Parathyroid adenoma (tissue), 2 donors: ENCODE measurements at regions not wholly inside any gene's neighbourhood (a gene's known extent, or its start where the extent isn't known, plus 50 kb on each side); places are given as distances from the start of the nearest gene placed in this dataset.

Experiments used
- H2AFZ ChIP-seq: fragments of 300-600 bp; sonication (generic); one replicate; pipeline ENCODE4 v1.7.0; 2017; ENCODE audit warnings: antibody characterized with exemption, mild to moderate bottlenecking
- H3K27ac ChIP-seq: fragments of 300-600 bp; sonication (generic); one replicate; pipeline ENCODE4 v1.7.0; 2017
- H3K27me3 ChIP-seq: fragments of 300-600 bp; sonication (generic); one replicate; pipeline ENCODE4 v1.7.0; 2017; ENCODE audit warnings: low read length; ENCODE audit not compliant: control insufficient read depth, insufficient read depth
- H3K36me3 ChIP-seq: fragments of 300-600 bp; sonication (generic); one replicate; pipeline ENCODE4 v1.7.0; 2017; ENCODE audit warnings: low read length; ENCODE audit not compliant: control insufficient read depth, insufficient read depth
- H3K4me1 ChIP-seq: fragments of 300-600 bp; sonication (generic); one replicate; pipeline ENCODE4 v1.7.0; 2017; ENCODE audit warnings: control low read depth
- H3K4me2 ChIP-seq: fragments of 300-600 bp; sonication (generic); one replicate; pipeline ENCODE4 v1.7.0; 2017; ENCODE audit warnings: low read length
- H3K4me3 ChIP-seq: fragments of 300-600 bp; sonication (generic); one replicate; pipeline ENCODE4 v1.7.0; 2017; ENCODE audit warnings: low read depth, low read length
- H3K79me2 ChIP-seq: fragments of 300-600 bp; sonication (generic); one replicate; pipeline ENCODE4 v1.7.0; 2017; ENCODE audit warnings: control low read depth
- H3K9ac ChIP-seq: fragments of 300-600 bp; sonication (generic); one replicate; pipeline ENCODE4 v1.7.0; 2017; ENCODE audit warnings: mild to moderate bottlenecking
- H3K9me3 ChIP-seq: fragments of 300-600 bp; sonication (generic); one replicate; pipeline ENCODE4 v1.7.0; 2017; ENCODE audit warnings: low read length; ENCODE audit not compliant: control insufficient read depth
- CTCF ChIP-seq: fragments of 300-600 bp; sonication (generic); IDR thresholded peaks from one replicate; pipeline ENCODE4 v1.7.0; 2017; ENCODE audit warnings: antibody characterized with exemption, mild to moderate bottlenecking
- donor health status: primary hyperparathyroidism.

DNA sequence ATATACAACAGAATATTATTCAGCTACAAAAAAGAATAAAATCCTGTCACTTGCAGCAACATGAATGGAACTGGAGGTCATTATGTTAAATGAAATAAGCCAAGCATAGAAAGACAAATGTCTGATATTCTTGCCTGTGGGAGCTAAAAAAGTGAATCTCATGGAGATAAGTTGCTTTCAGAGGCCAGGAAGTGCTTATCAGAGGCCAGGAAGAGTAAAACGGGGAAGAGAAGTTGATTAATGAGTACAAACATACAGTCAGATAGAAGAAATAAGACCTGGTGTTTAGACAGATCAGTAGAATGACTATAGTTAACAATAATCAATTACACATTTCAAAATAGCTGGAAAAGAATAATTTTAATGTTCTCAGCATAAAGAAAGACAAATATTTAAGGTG is 54.4 kb upstream of the CPHXL start:
- Histone ChIP-seq H3K27me3 (no peaks in the 10 kb centered on the region), H3K4me2 (no peak overlapping the region), H3K4me1 (no peaks in the 10 kb centered on the region), H2AFZ (no peak overlapping the region), H3K36me3 (no peaks in the 10 kb centered on the region), H3K9ac (no peak overlapping the region), H3K27ac (no peak overlapping the region), H3K79me2 (no peaks in the 10 kb centered on the region), H3K9me3 (no peaks in the 10 kb centered on the region), H3K4me3 (no peak overlapping the region)
- no peak for TF ChIP-seq CTCF

DNA sequence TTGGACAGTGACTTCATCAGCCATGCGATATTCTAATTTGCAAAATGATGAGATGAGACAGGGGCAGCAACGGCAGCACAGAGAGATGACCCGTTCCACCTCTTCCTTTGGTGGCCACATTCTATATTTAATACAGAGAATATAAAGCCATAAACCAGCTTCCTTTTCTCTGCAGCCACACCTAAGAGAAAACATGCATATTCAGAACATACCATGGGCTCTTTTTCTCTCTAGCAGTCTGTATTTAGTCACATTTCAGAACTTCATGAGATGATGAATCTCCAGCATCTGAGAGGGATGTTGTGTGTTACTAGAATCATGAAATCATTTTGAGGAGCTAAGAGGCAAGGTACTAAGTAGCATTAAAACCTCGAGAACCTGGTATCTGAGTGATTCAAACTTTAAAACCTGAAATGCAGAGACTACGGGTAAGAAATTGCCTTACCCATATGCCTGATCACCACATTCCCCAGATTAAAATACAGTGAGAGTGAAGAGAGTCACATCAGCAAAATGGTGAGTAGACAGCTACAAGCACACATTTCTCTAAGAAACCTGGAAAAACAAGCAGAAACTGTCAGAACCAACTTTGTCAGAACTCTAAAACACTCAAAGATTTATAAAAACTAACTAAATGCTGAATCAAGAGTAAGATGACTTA is 55.5 kb upstream of the CPHXL start:
- Histone ChIP-seq H3K36me3 (no peaks in the 10 kb centered on the region), H3K27me3 (no peaks in the 10 kb centered on the region), H3K9ac (no peak overlapping the region), H3K27ac (no peak overlapping the region), H3K9me3 (no peaks in the 10 kb centered on the region), H3K79me2 (no peaks in the 10 kb centered on the region), H3K4me1 (no peaks in the 10 kb centered on the region), H2AFZ (no peak overlapping the region), H3K4me2 (no peak overlapping the region), H3K4me3 (no peak overlapping the region)
- no peak for TF ChIP-seq CTCF

GRCh38 chr16:75787440-75787839 is 61.1 kb upstream of the CPHXL start:
- no peaks in the 10 kb centered on the region for H3K79me2 ChIP-seq
- H3K9ac ChIP-seq: no peak overlapping the region
- H3K27me3 ChIP-seq: no peaks in the 10 kb centered on the region
- no peak overlapping the region for H3K27ac ChIP-seq
- H3K4me1 ChIP-seq: no peaks in the 10 kb centered on the region
- no peaks in the 10 kb centered on the region for H3K9me3 ChIP-seq
- no peak for TF ChIP-seq CTCF
- no peak overlapping the region for H3K4me3 ChIP-seq
- H3K4me2 ChIP-seq: no peak overlapping the region
- no peaks in the 10 kb centered on the region for H3K36me3 ChIP-seq
- H2AFZ ChIP-seq: no peak overlapping the region

GRCh38 chr16:75789237-75789636 is 62.9 kb upstream of the CPHXL start:
- H3K9ac ChIP-seq: no peak overlapping the region
- no peaks in the 10 kb centered on the region for H3K27me3 ChIP-seq
- no peak overlapping the region for H3K4me2 ChIP-seq
- no peak overlapping the region for H2AFZ ChIP-seq
- H3K4me3 ChIP-seq: no peak overlapping the region
- no peaks in the 10 kb centered on the region for H3K79me2 ChIP-seq
- H3K36me3 ChIP-seq: no peaks in the 10 kb centered on the region
- H3K27ac ChIP-seq: no peak overlapping the region
- H3K4me1 ChIP-seq: no peaks in the 10 kb centered on the region
- TF ChIP-seq CTCF: peak; percentile 88
- no peaks in the 10 kb centered on the region for H3K9me3 ChIP-seq

DNA sequence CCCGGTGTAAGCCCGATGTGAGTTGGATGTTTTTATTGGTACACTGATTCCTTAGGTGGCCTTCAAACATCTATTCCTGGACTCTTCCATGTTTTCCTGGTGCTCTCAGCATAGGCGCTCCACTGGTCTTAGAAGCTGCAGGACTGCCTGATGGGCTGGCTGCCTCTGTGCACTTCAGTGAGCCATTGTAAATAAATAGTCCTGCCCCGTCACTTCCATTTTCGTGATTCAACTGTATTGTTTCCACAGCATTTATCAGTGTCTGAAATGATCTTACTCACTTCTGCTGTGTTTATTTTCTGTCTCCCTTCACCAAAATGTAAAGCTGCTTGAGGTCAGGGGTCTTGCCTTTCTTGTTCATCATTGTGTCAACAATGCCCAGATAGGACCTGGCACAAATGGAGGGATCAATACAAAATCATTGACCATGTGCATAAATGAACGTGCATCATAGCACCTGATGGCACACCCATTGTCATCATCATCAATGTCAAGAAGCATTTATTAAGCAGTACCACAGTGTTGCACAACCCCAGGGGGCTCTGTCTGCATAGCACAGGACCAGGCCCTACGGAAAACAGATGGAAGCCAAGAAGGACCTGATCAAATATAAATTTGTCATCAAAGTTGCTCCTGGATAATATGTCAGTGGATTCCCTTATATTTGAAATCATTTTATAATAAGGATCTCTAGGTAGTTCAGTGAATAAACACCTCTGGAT is 66.6 kb upstream of the CPHXL start:
- H2AFZ ChIP-seq: no peak overlapping the region
- H3K27ac ChIP-seq: no peak overlapping the region

More for the DNA sequence above, 66.6 kb upstream of the CPHXL start:
- Histone ChIP-seq H3K27me3 (no peaks in the 10 kb centered on the region), H3K4me1 (no peaks in the 10 kb centered on the region), H3K36me3 (no peaks in the 10 kb centered on the region), H3K9ac (no peak overlapping the region), H3K79me2 (no peaks in the 10 kb centered on the region), H3K4me3 (no peak overlapping the region), H3K4me2 (no peak overlapping the region), H3K9me3 (no peaks in the 10 kb centered on the region)
- no peak for TF ChIP-seq CTCF
